GM11168 (cell line): ENCODE measurements at regions not wholly inside any gene's neighbourhood (a gene's known extent, or its start where the extent isn't known, plus 50 kb on each side); places are given as distances from the start of the nearest gene placed in this dataset.
"Not testable (repeated sequence)": the region's sequence is repeated elsewhere in the genome, so short reads cannot be mapped to it uniquely, and the experiment has no call there.

ENCODE experiments used
- in situ Hi-C: fragments of 300-500 bp; cut with MboI; formaldehyde crosslinking; loops from one replicate; pipeline ENCODE4 v1.12.0; 2022; ENCODE audit warnings: low sequenced_read_pairs; ENCODE audit not compliant: unreplicated experiment

GRCh38 chr11:69943066-69943465 lies 123.8 kb upstream of the FGF3 start:
- in situ Hi-C loops, result no loop called here

- in situ Hi-C loops, result no loop called here
Measured at GRCh38 chr11:69943506-69943905, 124.3 kb upstream of the FGF3 start.

GRCh38 chr11:69944146-69944795 lies 125.1 kb upstream of the FGF3 start:
- in situ Hi-C loops, result no loop called here

GRCh38 chr11:69945157-69945556 lies 125.9 kb upstream of the FGF3 start:
- in situ Hi-C loops, result no loop called here

DNA sequence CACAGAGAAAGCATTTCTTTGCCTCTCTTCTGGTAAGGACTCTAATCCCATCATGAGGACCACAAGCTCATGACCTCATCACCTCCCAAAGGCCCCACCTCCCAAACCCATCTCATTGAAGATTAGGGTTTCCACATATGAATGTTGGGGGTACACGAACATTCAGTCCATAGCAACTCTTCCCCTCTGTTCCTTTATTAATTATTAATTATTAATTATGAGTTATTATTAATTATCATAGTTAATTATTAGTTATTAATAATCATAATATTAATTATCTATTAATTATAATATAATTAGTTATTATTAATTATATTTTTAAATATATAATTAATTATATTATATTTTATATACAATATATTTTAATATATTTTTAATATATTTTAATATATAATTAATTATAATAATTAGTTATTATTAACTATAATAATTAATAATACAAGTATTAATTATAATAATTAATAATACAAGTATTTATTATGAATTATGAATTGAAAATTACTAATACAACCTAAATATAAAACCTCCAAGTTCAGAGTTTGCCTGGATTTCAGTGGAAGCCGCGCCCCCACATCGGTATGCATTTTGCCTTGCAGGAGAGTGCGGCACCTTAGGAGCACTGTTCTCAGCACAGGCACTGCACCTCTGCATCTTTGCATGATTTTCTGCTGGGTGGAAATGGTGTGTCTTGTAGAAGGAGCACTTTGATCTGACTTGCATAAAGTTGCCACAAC lies 128.0 kb upstream of the FGF3 start:
- in situ Hi-C loops, result no loop called here

DNA sequence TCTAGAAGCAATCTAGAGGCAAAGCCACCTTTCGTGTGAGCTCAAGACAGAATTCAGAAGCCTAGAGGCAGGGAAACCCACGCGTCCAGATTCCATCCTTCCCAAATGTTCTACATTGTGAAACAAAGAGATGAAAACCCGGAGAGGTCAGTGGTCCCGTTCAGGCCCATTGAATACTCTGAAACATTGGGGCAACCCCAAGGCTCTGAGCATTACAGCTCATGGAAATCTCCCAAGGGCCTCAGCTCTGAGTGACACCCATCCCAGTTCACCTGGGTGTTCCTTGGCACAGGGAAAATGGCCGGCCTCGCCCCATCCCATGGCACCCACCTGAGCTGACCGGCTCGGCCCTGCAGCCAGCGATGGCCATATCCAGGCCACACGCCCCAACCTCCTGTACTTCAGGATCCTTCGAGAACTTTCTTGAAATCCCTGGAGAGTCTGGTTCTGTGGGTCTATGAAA lies 128.6 kb upstream of the FGF3 start:
- in situ Hi-C loops, result no loop called here

DNA sequence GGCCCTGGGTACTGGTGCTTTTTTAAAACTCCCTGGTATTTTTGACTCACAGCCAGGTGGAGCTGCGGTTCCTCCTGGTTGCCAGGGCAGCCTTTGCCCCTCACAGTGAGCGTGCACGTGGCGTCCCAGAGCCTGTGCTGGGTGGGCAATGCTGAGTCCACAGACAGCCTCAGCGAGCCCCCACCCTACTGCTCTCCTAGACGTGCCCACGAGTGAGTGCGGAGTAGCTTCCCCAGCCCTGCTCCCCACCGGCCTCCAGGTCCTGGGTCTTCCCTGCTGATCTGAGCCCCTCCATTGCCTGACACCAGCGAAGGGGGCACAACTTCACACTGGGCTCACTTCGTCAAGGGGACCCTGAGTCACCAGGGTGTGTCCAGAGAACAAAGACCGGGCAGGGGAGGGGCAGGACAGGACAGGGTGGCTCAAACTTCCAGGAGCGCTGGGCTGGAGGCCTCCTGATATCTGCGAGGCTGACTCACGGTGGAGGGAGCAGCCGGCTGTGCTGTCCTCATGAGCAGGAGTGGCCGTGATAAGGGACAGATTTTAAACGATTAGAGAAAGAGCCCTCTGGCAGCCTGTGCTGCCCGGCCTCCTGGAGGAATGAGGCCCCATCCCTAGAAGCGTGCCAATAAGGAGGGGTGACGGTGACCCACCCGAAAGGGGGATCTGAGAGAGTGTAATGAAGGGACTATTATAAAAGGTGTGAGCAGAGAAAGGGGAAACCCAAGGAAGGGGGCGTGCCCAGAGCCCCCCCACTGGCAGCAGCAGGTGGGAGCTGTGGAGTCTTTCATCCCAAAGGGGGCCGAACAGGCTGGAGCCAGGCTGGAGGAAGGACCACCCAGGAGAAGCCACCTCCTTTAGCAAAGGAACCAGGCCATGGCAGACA lies 129.3 kb upstream of the FGF3 start:
- in situ Hi-C loops, result no loop called here

DNA sequence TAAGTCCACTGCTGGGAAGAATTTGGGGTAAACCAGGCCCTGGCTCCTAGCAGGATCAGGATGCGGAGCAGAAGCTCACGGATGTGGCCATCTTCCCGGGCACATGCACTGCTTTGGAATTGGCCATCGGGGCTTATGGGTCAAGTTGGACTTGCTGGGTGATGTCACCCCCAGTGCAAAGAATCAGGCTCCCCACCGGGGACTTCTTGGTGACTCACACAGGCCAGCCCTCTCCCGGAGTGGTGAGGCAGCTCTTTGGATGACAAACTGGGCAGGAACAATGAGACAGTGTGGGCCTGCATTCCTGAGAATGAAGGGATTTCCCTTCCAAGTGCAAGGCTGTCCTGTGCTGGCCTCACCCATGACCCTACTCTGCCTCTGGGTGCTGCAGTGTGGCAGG lies 128.8 kb upstream of the ANO1 start:
- in situ Hi-C loops, result no loop called here

- in situ Hi-C loops, result no loop called here
Measured at GRCh38 chr11:69950120-69950519, 128.0 kb upstream of the ANO1 start.

GRCh38 chr11:69950621-69951020 lies 127.5 kb upstream of the ANO1 start:
- in situ Hi-C loops, result no loop called here

DNA sequence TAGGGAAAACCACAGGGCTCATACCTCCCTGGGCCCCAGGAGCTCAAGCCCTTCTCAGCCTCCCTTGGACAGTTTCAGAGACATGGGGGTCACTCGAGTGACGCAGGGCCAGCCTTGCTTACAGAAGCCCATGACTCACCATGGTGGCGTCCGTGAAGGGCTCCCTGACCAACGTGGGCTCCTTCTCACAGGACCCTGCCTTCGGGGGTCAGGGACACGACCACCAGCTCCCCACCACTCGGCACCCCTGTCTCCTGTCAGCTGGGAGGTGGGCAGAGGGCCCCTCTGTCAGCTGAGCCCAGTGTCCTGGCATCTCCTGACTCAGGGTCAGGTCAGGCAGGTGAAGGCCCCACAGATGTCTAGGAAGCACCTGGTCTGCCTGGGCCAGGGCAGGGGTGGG lies 126.3 kb upstream of the ANO1 start:
- in situ Hi-C loops, result no loop called here

DNA sequence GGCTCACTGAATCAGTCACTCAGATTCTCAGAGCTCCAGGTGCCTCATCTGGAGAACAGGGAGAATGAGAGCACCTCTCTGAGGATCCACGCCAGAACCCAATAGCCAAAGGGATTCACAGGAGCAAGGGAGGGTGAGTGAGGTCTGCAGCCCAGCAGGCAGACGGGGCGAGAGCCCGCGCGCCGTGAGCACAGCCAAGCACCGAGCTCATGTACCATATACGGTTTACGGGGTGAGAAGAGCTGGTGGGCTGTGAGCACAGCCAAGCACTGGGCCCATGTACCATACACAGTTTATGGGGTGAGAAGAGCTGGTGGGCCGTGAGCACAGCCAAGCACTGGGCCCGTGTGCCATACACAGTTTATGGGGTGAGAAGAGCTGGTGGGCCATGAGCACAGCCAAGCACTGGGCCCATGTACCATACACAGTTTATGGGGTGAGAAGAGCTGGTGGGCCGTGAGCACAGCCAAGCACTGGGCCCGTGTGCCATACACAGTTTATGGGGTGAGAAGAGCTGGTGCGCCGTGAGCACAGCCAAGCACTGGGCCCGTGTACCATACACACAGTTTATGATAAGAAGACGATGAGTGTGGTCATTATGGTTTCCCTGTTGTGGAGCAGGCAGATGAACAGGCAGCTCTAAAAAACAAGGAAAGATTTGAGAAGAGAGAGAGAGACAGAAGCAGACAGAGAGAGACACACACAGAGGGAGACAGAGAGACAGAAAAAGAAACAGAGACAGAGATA lies 125.7 kb upstream of the ANO1 start:
- in situ Hi-C loops, result not testable (repeated sequence)

- in situ Hi-C loops, result no loop called here
Measured at GRCh38 chr11:69953356-69953755, 124.8 kb upstream of the ANO1 start.

GRCh38 chr11:69954756-69955155 lies 123.4 kb upstream of the ANO1 start:
- in situ Hi-C loops, result no loop called here

DNA sequence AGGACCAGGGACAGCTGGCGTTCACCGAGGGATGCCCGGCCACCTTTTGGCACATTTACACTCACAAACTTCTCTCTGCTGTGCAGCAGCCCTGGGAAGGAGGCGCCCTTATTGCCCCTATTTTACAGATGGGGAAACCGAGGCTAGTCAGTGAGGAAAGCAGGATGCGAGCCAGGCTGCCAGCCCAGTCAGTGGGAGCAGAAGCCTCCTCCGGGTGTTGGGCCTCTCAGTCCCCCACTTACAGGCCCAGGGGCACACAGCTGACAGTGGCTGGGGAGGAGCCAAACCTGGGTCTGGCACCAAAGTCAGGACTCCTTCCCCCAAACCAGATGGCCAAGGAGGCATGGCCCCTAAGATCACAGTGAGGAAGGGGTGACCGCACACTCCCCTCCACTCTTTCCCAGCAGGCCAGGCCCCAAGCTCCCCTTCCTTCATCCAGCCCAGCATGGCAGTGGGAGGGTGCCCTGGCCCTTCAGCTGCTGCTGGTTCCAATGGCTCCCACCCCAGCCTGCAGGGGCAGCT lies 121.4 kb upstream of the ANO1 start:
- in situ Hi-C loops, result no loop called here

DNA sequence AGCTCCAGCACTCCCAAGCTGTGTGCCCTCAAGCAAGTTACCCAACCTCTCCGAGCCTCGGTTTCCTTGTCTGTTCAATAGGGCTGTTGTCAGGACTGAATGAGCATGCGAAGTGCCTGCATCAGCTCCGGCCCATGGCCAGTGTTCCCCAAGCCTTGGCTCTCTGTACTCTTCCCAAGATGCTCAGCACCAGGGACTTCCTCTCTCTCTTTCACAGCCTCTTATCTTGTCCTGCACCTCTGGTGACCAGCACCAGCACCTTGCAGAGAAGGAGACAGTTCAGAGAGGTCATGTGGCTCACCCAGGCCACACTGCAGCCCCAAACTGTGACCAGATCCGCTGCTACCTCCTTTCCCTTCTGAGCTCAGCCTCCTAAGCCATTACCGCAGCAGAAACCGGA lies 120.3 kb upstream of the ANO1 start:
- in situ Hi-C loops, result no loop called here

DNA sequence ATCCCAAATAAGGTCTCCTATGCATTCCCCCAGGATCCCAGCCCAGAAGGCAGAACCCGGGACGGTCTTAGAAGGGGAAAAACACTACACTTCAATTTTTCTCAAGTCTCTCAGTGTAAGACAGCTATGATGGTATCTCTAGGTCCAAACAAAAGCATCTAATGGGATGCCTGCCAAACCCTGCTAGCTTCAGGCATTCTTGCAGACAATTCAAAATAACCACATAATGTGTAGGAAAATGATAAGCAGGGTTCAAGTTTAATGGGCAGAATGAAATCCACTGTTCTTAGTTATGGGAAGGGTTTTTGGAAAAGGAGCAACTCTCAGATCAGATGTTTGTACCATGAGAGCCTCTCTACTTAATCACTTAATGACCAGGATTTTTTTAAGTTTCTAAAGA lies 119.8 kb upstream of the ANO1 start:
- in situ Hi-C loops, result no loop called here

DNA sequence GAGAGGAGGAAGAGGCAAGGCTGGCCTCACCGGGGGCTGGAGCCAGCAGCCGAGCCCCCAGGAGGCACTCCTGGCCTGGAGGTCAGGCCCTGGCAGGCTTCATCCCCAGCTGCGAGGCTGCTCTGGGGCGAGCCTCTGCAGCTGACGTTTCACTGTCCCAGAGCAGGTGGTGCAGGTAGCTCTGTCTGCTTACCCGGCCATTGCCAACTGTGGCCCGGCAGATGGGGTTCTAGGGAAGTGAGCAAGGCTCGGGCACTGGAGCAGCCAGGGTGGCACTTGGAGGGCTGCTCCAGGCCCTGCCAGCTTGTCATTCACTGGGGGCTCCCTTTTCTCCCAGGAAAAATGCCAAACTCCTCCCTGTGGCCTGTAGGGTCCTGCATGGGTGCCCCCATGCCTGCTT lies 118.7 kb upstream of the ANO1 start:
- in situ Hi-C loops, result no loop called here

DNA sequence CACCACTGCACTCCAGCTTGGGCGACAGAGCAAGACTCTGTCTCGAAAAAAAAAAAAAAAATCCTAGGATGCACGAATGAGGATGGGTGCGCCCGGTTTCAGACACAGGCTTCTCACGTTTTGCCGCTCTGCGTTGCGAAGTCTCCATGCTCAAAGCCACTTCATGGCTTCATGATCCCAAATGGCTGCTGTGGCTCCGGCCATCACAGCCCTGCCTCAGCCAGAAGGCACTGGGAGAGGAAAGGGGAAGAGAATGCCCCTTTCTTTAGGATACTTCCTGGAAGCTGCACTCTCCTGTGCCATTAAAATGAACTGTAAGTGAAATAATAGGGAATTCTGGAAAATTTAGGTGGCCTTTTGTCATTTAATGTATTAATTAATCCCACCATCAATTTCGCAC lies 116.4 kb upstream of the ANO1 start:
- in situ Hi-C loops, result no loop called here

DNA sequence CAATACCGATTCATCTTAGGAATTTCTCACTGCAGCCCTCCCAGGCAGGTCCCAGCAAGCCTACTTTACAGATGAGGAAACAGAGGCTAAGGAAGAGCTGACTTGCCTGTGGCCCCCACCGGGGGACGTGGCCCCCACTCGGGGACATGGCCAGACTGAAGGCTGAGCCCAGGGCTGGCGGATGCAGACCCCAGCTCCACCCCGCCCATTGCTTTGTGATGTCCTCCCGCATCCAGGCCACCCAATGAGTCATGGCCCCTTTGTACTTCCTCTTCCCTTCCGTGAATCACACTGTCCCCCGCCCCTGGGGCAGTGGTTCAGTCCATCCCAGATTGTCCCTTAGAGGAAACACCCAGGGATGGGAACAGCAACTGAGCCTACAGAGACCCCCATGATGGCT lies 116.0 kb upstream of the ANO1 start:
- in situ Hi-C loops, result no loop called here
